Bronchial epithelial cell (primary cell): ENCODE measurements at regions not wholly inside any gene's neighbourhood (a gene's known extent, or its start where the extent isn't known, plus 50 kb on each side); places are given as distances from the start of the nearest gene placed in this dataset.
A peak's percentile ranks its signal among the peaks of the same experiment; 100 is the strongest.

ENCODE experiments used
- DNase-seq: peaks from one replicate; pipeline ENCODE4 v3.0.0-alpha.2; 2010; ENCODE audit warnings: low read depth
- FAIRE-seq: peaks from 2 replicates; lab custom pipeline; 2011; peaks lifted over from hg19 to GRCh38; lab: Jason Lieb, UNC
- H3K27me3 ChIP-seq: 2 replicates; pipeline ENCODE4 v1.5.1; 2011; ENCODE audit warnings: low read length; ENCODE audit not compliant: control insufficient read depth, insufficient read depth
- H3K36me3 ChIP-seq: 2 replicates; pipeline ENCODE4 v1.5.1; 2011; ENCODE audit warnings: low read length; ENCODE audit not compliant: control insufficient read depth, insufficient read depth
- H3K4me3 ChIP-seq: 2 replicates; pipeline ENCODE4 v1.5.1; 2011; ENCODE audit warnings: mild to moderate bottlenecking, low read depth, low read length, control low read depth
- TF ChIP-seq, protein P1 (sequence below): IDR thresholded peaks from 2 replicates; pipeline ENCODE4 v1.5.1; 2011; ENCODE audit warnings: mild to moderate bottlenecking, moderate library complexity, low read length, control low read depth, inconsistent platforms; ENCODE audit not compliant: insufficient read depth, severe bottlenecking

DNA sequence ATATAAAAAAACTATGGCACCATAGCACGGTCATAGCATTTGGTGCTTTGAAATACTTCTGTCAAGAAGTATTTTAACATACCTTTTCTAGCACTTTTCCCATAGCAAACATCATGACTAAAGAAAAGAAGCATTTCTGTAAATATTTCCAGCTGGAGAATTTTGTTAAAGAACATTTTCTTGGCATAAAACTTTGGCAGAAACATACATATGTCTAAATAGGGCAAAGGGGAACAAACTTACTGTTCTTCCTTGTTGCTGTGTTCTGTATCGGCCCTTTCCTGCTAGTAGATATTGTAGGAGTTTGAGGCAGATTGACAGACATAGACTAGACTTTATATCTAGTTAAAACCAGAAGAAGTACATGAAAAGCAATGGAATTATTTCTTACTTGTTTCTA lies 2368.5 kb downstream of the PCDH7 start:
- TF ChIP-seq, protein P1, sequence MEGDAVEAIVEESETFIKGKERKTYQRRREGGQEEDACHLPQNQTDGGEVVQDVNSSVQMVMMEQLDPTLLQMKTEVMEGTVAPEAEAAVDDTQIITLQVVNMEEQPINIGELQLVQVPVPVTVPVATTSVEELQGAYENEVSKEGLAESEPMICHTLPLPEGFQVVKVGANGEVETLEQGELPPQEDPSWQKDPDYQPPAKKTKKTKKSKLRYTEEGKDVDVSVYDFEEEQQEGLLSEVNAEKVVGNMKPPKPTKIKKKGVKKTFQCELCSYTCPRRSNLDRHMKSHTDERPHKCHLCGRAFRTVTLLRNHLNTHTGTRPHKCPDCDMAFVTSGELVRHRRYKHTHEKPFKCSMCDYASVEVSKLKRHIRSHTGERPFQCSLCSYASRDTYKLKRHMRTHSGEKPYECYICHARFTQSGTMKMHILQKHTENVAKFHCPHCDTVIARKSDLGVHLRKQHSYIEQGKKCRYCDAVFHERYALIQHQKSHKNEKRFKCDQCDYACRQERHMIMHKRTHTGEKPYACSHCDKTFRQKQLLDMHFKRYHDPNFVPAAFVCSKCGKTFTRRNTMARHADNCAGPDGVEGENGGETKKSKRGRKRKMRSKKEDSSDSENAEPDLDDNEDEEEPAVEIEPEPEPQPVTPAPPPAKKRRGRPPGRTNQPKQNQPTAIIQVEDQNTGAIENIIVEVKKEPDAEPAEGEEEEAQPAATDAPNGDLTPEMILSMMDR, result no peak

DNA sequence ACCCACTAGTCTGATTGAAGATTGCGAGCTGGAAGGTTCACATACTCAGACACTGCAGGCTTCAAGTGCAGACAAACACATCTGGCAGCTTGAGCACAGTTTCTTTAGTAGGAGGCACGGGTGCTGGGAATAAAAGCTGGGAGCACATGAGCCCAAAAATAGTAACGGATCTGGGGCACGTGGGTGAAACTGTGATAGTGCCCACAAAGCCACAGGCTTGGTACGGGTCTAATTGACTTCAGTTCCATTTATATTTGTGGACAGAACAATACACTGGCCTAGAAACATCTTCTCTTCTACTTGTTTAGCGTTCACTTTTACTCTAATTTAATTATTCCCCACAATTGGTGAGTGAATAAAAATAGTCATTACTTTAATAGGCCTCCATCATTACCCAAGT lies 2370.7 kb downstream of the PCDH7 start:
- no peak overlapping the region for H3K4me3 ChIP-seq
- no peaks in the 10 kb centered on the region for H3K27me3 ChIP-seq
- FAIRE-seq, result peak; percentile 18
- TF ChIP-seq, protein P1, result no peak
- H3K36me3 ChIP-seq, result no peaks in the 10 kb centered on the region
- DNase-seq, result no peak

More for the DNA sequence above, 2368.5 kb downstream of the PCDH7 start:
- DNase-seq (no peak), FAIRE-seq (no peak)
- H3K36me3 ChIP-seq, result no peaks in the 10 kb centered on the region
- H3K27me3 ChIP-seq, result no peaks in the 10 kb centered on the region
- no peak overlapping the region for H3K4me3 ChIP-seq

DNA sequence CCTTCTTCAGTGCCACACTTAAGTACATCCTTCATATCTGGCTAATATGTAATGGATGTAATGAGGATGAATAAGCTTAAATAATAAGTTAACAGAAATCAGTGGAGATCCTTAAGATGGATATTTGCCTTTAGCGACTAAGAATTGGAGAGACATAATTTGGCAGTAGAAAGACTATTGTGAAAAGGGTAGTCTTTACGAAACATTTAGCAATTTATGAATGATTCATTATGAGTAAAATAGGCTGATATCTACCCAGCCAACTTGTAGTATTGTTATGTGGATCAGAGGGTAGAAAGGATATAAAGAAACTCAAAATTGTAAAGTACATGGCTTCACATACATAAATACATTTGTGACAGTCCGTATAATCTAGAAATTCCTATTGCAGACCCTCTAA lies 2371.8 kb downstream of the PCDH7 start:
- no peak for FAIRE-seq
- peak; percentile 26 for DNase-seq
- TF ChIP-seq, protein P1, result no peak
- H3K4me3 ChIP-seq, result no peak overlapping the region
- no peaks in the 10 kb centered on the region for H3K36me3 ChIP-seq
- H3K27me3 ChIP-seq, result no peaks in the 10 kb centered on the region

DNA sequence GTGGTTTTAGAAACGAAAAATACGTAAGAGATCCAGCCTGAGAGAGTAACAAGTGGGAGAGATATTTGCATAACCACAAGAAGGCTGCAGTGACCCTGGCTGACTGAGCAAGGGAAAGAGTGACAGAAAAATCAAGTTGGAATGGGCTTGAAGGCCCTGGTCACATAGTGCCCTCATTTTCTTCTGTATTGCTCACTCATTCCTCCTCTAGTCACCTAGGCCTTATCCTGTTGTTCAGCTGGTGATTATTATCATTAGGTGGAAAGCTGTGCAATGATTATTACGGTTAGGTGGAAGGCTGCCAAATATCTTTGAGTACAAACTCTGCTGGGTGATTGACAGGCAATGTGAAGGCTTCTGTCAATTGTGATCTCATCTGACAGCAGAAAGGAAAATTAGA lies 2384.1 kb downstream of the PCDH7 start:
- Histone ChIP-seq H3K27me3 (no peaks in the 10 kb centered on the region), H3K36me3 (no peaks in the 10 kb centered on the region), H3K4me3 (no peak overlapping the region)
- DNase-seq, result no peak
- FAIRE-seq, result no peak
- TF ChIP-seq, protein P1, result no peak

DNA sequence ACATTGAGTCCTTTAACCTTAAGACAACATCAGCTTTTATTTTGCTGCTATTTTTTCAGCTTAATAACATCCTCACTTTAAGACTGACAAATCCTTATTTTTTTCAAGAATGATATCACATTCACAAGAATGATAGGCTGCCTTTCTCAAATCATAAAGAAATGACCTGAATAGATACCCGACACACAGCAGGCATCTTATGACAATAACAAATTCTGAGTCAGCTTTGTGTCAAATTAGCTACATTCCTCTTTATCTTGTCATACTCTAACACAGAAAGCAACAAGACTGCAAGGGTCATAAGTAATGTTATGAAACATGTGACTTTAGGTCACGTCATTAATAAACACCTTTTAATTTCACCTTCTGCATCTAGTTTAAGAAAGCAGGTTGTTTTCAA lies 2387.6 kb downstream of the PCDH7 start:
- TF ChIP-seq, protein P1, result no peak
- DNase-seq (peak; percentile 1), FAIRE-seq (no peak)
- H3K36me3 ChIP-seq, result no peaks in the 10 kb centered on the region
- H3K4me3 ChIP-seq, result no peak overlapping the region
- no peaks in the 10 kb centered on the region for H3K27me3 ChIP-seq

DNA sequence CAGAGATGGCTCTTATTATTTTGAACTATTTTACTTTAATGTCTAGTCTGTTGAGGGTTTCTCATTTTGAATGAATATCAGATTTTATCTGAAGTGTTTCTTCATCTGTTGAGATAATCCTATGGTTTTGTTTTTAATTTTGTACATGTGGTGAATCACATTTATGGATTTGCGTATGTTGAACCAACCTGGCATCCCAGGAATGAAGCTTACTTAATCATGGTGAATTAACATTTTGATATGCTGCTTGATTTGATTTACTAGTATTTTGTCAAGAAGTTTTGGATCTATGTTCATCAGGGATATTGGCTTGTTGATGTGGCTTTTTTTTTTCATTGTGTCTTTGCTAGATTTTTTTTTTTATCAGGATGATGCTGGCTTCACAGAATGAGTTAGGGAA lies 2390.9 kb downstream of the PCDH7 start:
- TF ChIP-seq, protein P1, result no peak

More for the DNA sequence above, 2390.9 kb downstream of the PCDH7 start:
- FAIRE-seq (no peak), DNase-seq (no peak)
- no peak overlapping the region for H3K4me3 ChIP-seq
- H3K36me3 ChIP-seq, result no peaks in the 10 kb centered on the region
- no peaks in the 10 kb centered on the region for H3K27me3 ChIP-seq
